CD4-positive, alpha-beta T cell (primary cell): ENCODE measurements at regions not wholly inside any gene's neighbourhood (a gene's known extent, or its start where the extent isn't known, plus 50 kb on each side); places are given as distances from the start of the nearest gene placed in this dataset.
"Not testable (repeated sequence)": the region's sequence is repeated elsewhere in the genome, so short reads cannot be mapped to it uniquely, and the experiment has no call there.

Experiments used
- ATAC-seq: fragments of 200-7000 bp; cut with Tn5 transposase; one replicate; pipeline ENCODE4 v1.10.0; 2022; ENCODE audit warnings: mild to moderate bottlenecking; ENCODE audit not compliant: poor library complexity
- CTCF ChIA-PET: fragments of 350-600 bp; sonication (Branson Sonifier 250); formaldehyde crosslinking; loops from one replicate; lab custom pipeline; 2021; ENCODE audit warnings: antibody characterized with exemption, inconsistent platforms; lab: Charles Lee
- POLR2A ChIA-PET: fragments of 350-600 bp; sonication (Branson Sonifier 250); formaldehyde crosslinking; loops from one replicate; lab custom pipeline; 2021; ENCODE audit warnings: antibody characterized with exemption, inconsistent platforms; lab: Charles Lee
- DNase-seq, 14 experiments: peaks; one replicate each; pipeline ENCODE4 v3.0.0-alpha.2; 2013 to 2020; ENCODE audit warnings: mixed read lengths in 2 of 14
- H3K27ac ChIP-seq, 2 donors: one replicate each; pipeline versions ENCODE4 v1.5.1 to v1.7.0; 2013; ENCODE audit warnings: low read length in 2 of 2, low read depth in 1 of 2, mild to moderate bottlenecking in 1 of 2
- H3K27me3 ChIP-seq, 2 experiments: 1 replicate in 1 of 2; 2 replicates in 1 of 2; pipeline versions ENCODE4 v1.6.1 to v1.7.0; 2013; ENCODE audit warnings: low read length in 2 of 2, control low read depth in 1 of 2, mild to moderate bottlenecking in 1 of 2, moderate library complexity in 1 of 2; ENCODE audit not compliant: insufficient read depth in 2 of 2, control insufficient read depth in 1 of 2
- H3K36me3 ChIP-seq: one replicate; pipeline ENCODE4 v1.6.1; 2013; ENCODE audit warnings: low read length, control low read depth; ENCODE audit not compliant: insufficient read depth
- H3K4me1 ChIP-seq: one replicate; pipeline ENCODE4 v1.6.1; 2013; ENCODE audit warnings: low read length, control low read depth; ENCODE audit not compliant: insufficient read depth
- H3K4me3 ChIP-seq: one replicate; pipeline ENCODE4 v1.5.1; 2013; ENCODE audit warnings: mild to moderate bottlenecking, low read length, moderate library complexity
- H3K9me3 ChIP-seq, 2 experiments: 1 replicate in 1 of 2; 2 replicates in 1 of 2; pipeline versions ENCODE4 v1.6.1 to v1.7.0; 2013; ENCODE audit warnings: low read length in 2 of 2, mild to moderate bottlenecking in 2 of 2, control low read depth in 1 of 2, moderate library complexity in 1 of 2; ENCODE audit not compliant: control insufficient read depth in 1 of 2, insufficient read depth in 1 of 2
- H3K27ac Mint-ChIP-seq: one replicate; pipeline ENCODE4 v1.8.0; 2020; ENCODE audit warnings: mixed read lengths
- H3K27me3 Mint-ChIP-seq: one replicate; pipeline ENCODE4 v1.8.0; 2021; ENCODE audit warnings: mixed read lengths
- H3K36me3 Mint-ChIP-seq: one replicate; pipeline ENCODE4 v1.8.0; 2021; ENCODE audit warnings: low read depth, mixed read lengths
- H3K4me1 Mint-ChIP-seq: one replicate; pipeline ENCODE4 v1.8.0; 2021; ENCODE audit warnings: low read depth, mixed read lengths
- H3K4me3 Mint-ChIP-seq: one replicate; pipeline ENCODE4 v1.8.0; 2020; ENCODE audit warnings: mild to moderate bottlenecking, mixed read lengths
- H3K9me3 Mint-ChIP-seq: one replicate; pipeline ENCODE4 v1.8.0; 2020; ENCODE audit warnings: mixed read lengths
- intact Hi-C, 2 experiments: fragments of 100-400 bp; cut with DNase I in 1 of 2; cut with micrococcal nuclease in 1 of 2; formaldehyde crosslinking; loops; one replicate each; pipeline versions ENCODE4 v1.15.1 to v1.9.0; 2023 to 2025; cut with DNase I, micrococcal nuclease
- TF ChIP-seq, protein P1 (sequence below): fragments of 200-600 bp; IDR thresholded peaks from one replicate; pipeline ENCODE4 v1.8.0; 2022; ENCODE audit warnings: antibody characterized with exemption, mild to moderate bottlenecking

DNA sequence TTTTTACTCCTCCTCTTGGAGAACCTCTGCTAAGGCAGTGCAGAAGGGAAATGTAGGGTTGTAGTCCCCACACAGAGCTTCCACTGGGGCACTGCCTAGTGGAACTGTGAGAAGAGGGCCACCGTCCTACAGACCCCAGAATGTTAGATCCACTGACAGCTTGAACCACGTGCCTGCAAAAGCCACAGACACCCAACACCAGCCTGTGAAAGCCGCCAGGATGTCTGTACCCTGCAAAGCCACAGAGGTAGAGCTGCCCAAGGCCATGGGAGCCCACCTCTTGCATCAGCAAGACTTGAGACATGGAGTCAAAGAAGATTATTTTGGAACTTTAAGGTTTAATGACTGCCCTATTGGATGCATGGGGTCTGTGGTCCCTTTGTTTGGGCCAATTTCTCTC lies 112.1 kb downstream of the RSL24D1 start:
- Mint-ChIP-seq H3K27ac (no peak overlapping the region), H3K9me3 (peaks cover 2% of the 10 kb centered on the region), H3K36me3 (no peaks in the 10 kb centered on the region), H3K4me3 (no peak overlapping the region), H3K4me1 (no peaks in the 10 kb centered on the region), H3K27me3 (peaks cover 11% of the 10 kb centered on the region)
- CTCF ChIA-PET, result no interaction called here
- H3K36me3 ChIP-seq, result no peaks in the 10 kb centered on the region
- no peak for ATAC-seq
- H3K4me3 ChIP-seq, result no peak overlapping the region
- H3K4me1 ChIP-seq, result no peaks in the 10 kb centered on the region
- TF ChIP-seq, protein P1, sequence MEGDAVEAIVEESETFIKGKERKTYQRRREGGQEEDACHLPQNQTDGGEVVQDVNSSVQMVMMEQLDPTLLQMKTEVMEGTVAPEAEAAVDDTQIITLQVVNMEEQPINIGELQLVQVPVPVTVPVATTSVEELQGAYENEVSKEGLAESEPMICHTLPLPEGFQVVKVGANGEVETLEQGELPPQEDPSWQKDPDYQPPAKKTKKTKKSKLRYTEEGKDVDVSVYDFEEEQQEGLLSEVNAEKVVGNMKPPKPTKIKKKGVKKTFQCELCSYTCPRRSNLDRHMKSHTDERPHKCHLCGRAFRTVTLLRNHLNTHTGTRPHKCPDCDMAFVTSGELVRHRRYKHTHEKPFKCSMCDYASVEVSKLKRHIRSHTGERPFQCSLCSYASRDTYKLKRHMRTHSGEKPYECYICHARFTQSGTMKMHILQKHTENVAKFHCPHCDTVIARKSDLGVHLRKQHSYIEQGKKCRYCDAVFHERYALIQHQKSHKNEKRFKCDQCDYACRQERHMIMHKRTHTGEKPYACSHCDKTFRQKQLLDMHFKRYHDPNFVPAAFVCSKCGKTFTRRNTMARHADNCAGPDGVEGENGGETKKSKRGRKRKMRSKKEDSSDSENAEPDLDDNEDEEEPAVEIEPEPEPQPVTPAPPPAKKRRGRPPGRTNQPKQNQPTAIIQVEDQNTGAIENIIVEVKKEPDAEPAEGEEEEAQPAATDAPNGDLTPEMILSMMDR, result no peak
- H3K27me3 ChIP-seq, result no peaks in the 10 kb centered on the region
- H3K27ac ChIP-seq, result no peak overlapping the region
- no peaks in the 10 kb centered on the region for H3K9me3 ChIP-seq
- intact Hi-C loops, result no loop called here
- POLR2A ChIA-PET, result no interaction called here
- DNase-seq, result no peak

DNA sequence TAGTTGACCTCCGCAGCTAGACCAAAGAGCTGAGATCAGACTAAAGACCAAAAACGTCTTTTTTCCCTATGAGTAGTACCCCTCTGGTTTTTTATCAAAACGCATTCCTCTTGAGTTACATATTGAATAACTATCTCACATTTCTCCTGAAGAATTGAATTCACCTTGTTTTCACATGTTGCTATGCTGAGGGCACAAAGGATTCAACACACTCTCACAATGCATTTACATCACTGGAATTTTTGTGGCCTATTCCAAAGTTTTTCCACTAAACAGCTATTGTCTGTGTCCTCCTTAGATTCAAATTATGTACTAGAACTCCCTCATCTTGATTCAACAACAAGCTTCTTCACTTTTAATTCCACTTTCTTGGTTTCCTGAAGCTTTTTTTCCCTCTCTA lies 112.5 kb downstream of the RSL24D1 start:
- POLR2A ChIA-PET, result no interaction called here
- Mint-ChIP-seq H3K4me1 (no peaks in the 10 kb centered on the region), H3K27ac (no peak overlapping the region), H3K27me3 (peaks cover 9% of the 10 kb centered on the region), H3K4me3 (no peak overlapping the region), H3K9me3 (peaks cover 2% of the 10 kb centered on the region), H3K36me3 (no peaks in the 10 kb centered on the region)
- Histone ChIP-seq H3K27me3 (no peaks in the 10 kb centered on the region), H3K36me3 (no peaks in the 10 kb centered on the region), H3K27ac (no peak overlapping the region), H3K4me3 (no peak overlapping the region), H3K9me3 (no peaks in the 10 kb centered on the region), H3K4me1 (no peaks in the 10 kb centered on the region)
- TF ChIP-seq, protein P1, result no peak
- intact Hi-C loops, result no loop called here
- no peak for DNase-seq
- no peak for ATAC-seq
- CTCF ChIA-PET, result interaction anchor here (0.9 kb wide), 1 partner anchor 41 kb away, joined by 3 read pairs; no protein-coding TSS in a partner anchor

DNA sequence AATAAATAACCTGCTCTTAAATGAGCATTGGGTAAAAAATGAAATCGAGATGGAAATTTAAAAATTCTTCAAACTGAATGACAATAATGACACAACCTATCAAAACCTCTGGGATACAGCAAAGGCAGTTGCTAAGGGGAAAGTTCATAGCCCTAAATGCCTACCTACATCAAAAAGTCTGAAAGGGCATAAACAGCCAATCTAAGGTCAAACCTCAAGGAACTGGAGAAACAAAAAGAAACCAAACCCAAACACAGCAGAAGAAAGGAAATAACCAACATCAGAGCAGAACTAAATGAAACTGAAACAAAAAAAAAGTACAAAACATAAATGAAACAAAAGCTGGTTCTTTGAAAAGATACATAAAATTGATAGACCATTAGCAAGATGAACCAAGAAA lies 119.7 kb downstream of the RSL24D1 start:
- Mint-ChIP-seq H3K4me1 (peaks cover 10% of the 10 kb centered on the region), H3K9me3 (peaks cover 17% of the 10 kb centered on the region)
- H3K27ac Mint-ChIP-seq, intact Hi-C loops, H3K27ac ChIP-seq, H3K4me3 Mint-ChIP-seq, POLR2A ChIA-PET, H3K27me3 ChIP-seq, H3K4me3 ChIP-seq, H3K36me3 ChIP-seq, H3K36me3 Mint-ChIP-seq, H3K27me3 Mint-ChIP-seq, CTCF ChIA-PET, H3K4me1 ChIP-seq, ATAC-seq, H3K9me3 ChIP-seq: not testable (repeated sequence)
- DNase-seq, result peak in 2 of 14 experiments; percentile 8 to 59

DNA sequence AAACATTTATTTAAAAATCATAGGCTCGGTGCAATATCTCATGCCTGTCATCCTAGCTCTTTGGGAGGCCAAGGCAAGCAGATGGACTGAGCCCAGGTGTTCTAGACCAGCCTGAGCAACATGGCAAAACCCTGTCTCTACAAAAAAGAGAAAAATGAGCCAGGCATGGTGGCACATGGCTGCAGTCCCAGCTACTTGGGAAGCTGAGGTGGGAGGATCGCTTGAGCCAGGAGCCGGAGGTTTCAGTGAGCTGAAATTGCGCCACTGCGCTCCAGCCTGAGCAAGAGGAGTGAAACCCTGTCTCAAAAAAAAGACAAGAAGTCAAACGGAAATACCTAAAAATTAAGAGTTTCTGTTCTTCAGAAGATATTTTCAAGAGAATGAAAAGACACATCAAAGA lies 122.3 kb downstream of the RSL24D1 start:
- TF ChIP-seq, protein P1, result no peak
- Histone ChIP-seq H3K36me3 (no peaks in the 10 kb centered on the region), H3K4me3 (no peak overlapping the region), H3K9me3 (no peaks in the 10 kb centered on the region), H3K27ac (no peak overlapping the region), H3K27me3 (no peaks in the 10 kb centered on the region), H3K4me1 (no peaks in the 10 kb centered on the region)
- CTCF ChIA-PET, result no interaction called here
- Mint-ChIP-seq H3K9me3 (peaks cover 17% of the 10 kb centered on the region), H3K27ac (no peak overlapping the region), H3K36me3 (no peaks in the 10 kb centered on the region), H3K27me3 (no peaks in the 10 kb centered on the region), H3K4me3 (no peak overlapping the region), H3K4me1 (peaks cover 10% of the 10 kb centered on the region)
- ATAC-seq (no peak), DNase-seq (no peak)
- intact Hi-C loops, result no loop called here
- POLR2A ChIA-PET, result no interaction called here

DNA sequence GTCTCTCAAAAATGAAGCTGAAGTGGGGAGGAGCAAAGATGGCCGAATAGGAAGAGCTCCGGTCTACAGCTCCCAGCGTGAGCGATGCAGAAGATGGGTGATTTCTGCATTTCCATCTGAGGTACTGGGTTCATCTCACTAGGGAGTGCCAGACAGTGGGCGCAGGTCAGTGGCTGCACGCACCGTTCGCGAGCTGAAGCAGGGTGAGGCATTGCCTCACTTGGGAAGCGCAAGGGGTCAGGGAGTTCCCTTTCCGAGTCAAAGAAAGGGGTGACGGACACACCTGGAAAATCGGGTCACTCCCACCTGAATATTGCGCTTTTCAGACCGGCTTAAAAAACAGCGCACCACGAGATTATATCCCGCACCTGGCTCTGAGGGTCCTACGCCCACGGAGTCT lies 132.8 kb downstream of the RSL24D1 start:
- H3K4me3 Mint-ChIP-seq, intact Hi-C loops, POLR2A ChIA-PET, H3K27ac ChIP-seq, H3K36me3 Mint-ChIP-seq, H3K27me3 ChIP-seq, H3K4me3 ChIP-seq, CTCF ChIA-PET, H3K36me3 ChIP-seq, ATAC-seq, H3K9me3 ChIP-seq, H3K27ac Mint-ChIP-seq, H3K9me3 Mint-ChIP-seq, H3K4me1 Mint-ChIP-seq, DNase-seq, H3K4me1 ChIP-seq: not testable (repeated sequence)
- peaks cover 15% of the 10 kb centered on the region for H3K27me3 Mint-ChIP-seq
